H1 (cell line): ENCODE measurements at regions not wholly inside any gene's neighbourhood (a gene's known extent, or its start where the extent isn't known, plus 50 kb on each side); places are given as distances from the start of the nearest gene placed in this dataset.

Experiments used
- EGR1 ChIP-seq: IDR thresholded peaks from 2 replicates; pipeline ENCODE4 v1.6.1; 2011; ENCODE audit warnings: low read depth, low read length, borderline replicate concordance
- EZH2 ChIP-seq: fragments of 200-600 bp; sonication (generic); IDR thresholded peaks from 2 replicates; pipeline ENCODE4 v1.7.1; 2012; ENCODE audit warnings: low read depth, mild to moderate bottlenecking, moderate library complexity, low read length, inconsistent platforms; ENCODE audit not compliant: severe bottlenecking
- PHF8 ChIP-seq: fragments of 200-600 bp; sonication (generic); conservative IDR thresholded peaks from 2 replicates; pipeline ENCODE4 v1.7.1; 2012; ENCODE audit warnings: low read depth, mild to moderate bottlenecking, inconsistent platforms, low read length, moderate library complexity
- RXRA ChIP-seq: IDR thresholded peaks from 2 replicates; pipeline ENCODE4 v1.6.1; 2011; ENCODE audit warnings: low read depth, mild to moderate bottlenecking, low read length, moderate library complexity; ENCODE audit not compliant: insufficient read depth
- TAF1 ChIP-seq: IDR thresholded peaks from 2 replicates; pipeline ENCODE4 v1.6.1; 2011; ENCODE audit warnings: mild to moderate bottlenecking, low read depth, low read length
- TF ChIP-seq, protein P1 (sequence below): IDR thresholded peaks from 2 replicates; pipeline ENCODE4 v1.6.1; 2012; ENCODE audit warnings: inconsistent platforms
- TF ChIP-seq, protein P2 (sequence below), 3 experiments: IDR thresholded peaks; 1 replicate in 2 of 3; 2 replicates in 1 of 3; pipeline versions ENCODE4 v1.5.1 to v1.6.1; 2011; ENCODE audit warnings: low read length in 3 of 3, mild to moderate bottlenecking in 3 of 3, inconsistent platforms in 2 of 3, low read depth in 1 of 3, moderate library complexity in 1 of 3; ENCODE audit not compliant: insufficient read depth in 1 of 3; ENCODE audit errors: control extremely low read depth in 1 of 3

DNA sequence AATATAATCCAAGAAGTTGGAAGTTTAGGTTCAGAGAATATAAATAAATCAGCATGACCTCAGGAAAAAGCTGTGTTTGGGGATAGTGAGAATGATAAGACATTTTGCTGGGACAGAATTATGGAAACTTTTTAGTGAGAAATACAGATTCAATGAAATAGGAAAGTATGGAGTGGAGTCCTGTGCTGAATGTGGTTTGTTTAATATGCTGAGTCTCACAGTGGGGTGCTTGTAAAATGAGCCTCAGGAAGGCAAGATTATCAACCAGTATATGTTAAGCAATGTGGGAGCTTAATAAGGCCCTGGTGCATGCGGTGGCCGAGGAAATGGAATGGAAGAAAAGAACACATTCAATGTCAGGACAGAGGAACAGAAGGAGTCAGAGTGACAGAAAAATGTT is 1554.7 kb upstream of the TENM3 start:
- TF ChIP-seq, protein P1, sequence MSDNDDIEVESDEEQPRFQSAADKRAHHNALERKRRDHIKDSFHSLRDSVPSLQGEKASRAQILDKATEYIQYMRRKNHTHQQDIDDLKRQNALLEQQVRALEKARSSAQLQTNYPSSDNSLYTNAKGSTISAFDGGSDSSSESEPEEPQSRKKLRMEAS = no peak
- TF ChIP-seq EGR1 = no peak
- TF ChIP-seq RXRA = no peak
- TF ChIP-seq PHF8 = no peak
- TF ChIP-seq, protein P2, sequence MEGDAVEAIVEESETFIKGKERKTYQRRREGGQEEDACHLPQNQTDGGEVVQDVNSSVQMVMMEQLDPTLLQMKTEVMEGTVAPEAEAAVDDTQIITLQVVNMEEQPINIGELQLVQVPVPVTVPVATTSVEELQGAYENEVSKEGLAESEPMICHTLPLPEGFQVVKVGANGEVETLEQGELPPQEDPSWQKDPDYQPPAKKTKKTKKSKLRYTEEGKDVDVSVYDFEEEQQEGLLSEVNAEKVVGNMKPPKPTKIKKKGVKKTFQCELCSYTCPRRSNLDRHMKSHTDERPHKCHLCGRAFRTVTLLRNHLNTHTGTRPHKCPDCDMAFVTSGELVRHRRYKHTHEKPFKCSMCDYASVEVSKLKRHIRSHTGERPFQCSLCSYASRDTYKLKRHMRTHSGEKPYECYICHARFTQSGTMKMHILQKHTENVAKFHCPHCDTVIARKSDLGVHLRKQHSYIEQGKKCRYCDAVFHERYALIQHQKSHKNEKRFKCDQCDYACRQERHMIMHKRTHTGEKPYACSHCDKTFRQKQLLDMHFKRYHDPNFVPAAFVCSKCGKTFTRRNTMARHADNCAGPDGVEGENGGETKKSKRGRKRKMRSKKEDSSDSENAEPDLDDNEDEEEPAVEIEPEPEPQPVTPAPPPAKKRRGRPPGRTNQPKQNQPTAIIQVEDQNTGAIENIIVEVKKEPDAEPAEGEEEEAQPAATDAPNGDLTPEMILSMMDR (IDR thresholded peaks at IDR 0.05; ENCODE audit: control extremely low read depth in 1 of 3, insufficient read depth in 1 of 3, low read depth in 1 of 3, low read length in 3 of 3) = no peak
- no peak for TF ChIP-seq EZH2
- TF ChIP-seq TAF1 = no peak
